HG02973 (cell line): ENCODE measurements at regions not wholly inside any gene's neighbourhood (a gene's known extent, or its start where the extent isn't known, plus 50 kb on each side); places are given as distances from the start of the nearest gene placed in this dataset.

Experiments
- ATAC-seq: cut with Tn5 transposase; IDR thresholded peaks from one replicate; pipeline ENCODE4 v1.9.1; 2021; ENCODE audit warnings: moderate library complexity; ENCODE audit not compliant: unreplicated experiment

DNA sequence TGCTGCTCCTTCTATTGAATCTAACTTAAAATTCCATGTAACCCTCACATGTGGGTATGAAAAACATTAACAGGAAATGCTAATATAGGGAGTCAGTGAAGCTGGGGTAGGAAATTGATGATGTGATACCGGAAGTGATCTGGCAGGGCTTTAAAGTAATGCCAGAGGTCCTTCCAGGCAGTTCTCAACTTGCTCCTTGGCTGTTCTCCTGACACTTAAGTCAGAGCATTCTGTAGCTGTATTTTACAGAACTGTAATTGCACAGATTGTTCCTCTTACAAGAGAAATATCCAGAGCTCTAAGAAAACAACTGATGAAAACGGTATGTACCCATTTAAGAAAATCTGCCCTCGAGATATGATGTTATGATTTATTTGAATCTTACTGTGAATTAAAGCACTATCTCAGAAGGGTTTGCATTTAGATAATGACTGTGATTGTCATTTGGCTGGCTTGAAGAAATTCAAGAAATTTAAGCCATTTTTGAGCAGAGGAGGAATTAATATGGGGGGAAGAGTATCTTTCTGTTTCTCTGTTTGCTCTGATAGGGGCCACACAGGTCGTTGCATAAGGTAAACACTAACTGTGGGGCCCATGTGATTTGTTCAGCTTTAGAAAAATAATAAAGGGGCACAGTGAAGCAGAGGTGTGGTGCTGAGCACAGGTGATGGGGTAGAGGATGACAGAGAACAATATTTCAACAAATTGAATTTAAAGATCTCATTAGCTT lies 88.4 kb downstream of the BBS10 start:
- no peak for ATAC-seq

DNA sequence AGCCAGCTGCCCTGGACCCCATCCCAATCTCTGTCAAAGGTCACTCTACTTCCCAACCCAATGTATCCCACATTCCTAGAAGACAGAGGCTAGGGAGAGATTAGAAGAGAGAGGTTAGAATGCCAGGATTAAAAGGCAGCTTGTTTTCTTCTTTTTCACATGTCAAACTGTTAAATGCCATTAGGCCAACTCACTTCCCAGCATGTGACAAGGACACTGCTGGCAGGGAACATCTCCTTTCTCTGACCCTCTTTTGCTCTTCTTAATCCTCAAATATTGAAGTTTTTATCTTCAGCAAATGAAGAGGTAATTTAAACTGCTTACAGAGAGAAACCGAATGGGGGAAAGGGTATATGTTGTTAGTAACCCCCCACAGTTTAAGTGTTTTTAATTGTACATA lies 89.1 kb downstream of the BBS10 start:
- no peak for ATAC-seq

DNA sequence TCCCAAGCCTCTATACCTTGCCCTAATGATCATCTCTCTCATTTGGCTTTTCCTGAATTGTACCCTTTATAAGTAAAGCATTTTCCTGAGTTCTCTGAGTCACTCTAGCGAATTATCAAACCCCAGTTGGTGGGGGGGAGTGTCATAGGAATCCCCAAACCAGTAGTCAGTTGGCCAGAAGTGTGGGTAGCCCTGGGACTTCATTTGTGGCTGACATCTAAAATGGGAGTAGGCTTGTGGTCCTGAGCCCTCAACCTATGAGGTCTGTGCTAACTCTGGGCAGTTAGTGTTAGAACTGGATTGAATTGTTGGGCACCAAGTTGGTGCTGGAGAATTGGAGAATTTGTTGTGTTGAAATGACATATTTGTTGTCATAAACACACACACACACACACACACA lies 91.3 kb downstream of the BBS10 start:
- ATAC-seq, result no peak

DNA sequence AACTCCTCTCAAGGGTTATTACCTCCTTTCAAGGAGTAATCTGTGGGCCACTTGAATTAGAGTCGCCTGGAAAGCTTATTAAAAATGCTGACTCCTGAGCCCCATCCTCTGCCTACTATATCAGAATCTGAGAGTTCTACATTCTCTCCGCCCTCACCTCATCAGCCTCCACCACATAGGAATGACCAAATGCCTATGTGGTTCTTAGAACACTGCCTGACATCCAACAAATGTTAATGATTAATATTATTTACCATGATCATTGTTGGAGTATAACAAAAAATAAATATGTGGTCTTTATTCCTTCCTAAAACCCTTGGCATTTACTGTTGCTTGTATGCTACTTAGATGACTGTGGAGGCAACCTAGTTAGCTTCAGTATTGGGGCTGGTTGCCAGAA lies 91.9 kb downstream of the BBS10 start:
- no peak for ATAC-seq

DNA sequence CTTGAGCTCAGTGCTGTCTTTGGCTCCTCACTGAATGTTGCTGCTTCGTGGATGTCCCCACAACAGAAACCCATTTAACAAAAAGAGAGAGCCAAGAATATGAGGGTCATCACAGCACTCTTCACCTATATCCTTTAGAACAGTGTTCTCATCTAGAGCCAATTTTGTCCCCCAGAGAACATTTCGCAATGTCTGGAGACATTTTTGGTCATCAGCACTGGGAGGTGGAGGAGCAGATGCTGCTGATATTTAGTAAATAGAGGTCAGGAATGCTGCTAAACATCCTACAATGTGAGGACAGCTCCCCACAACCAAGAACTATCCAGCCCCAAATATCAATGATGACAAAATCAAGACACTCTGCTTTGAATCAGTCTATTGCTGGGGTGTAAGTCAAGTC lies 92.5 kb downstream of the BBS10 start:
- ATAC-seq, result no peak

DNA sequence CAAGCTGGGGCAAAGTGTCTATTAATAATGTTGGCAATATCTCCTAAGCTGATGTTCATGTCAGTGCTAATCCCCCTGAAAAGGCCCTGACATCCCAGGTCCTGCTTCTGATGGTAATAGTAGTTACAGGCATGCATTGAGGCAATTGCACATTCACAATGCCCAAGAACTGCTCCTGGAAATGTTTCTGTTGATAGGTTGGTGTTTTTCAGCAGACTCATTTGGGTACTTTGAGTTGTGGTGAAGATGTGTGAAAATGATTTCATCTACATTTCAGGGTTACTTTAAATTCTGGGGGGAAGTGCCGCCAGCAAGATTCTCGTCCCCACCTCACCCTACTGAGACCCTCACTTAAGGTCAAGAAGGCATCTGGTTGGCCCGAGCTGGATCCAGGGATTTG lies 92.9 kb downstream of the BBS10 start:
- no peak for ATAC-seq

DNA sequence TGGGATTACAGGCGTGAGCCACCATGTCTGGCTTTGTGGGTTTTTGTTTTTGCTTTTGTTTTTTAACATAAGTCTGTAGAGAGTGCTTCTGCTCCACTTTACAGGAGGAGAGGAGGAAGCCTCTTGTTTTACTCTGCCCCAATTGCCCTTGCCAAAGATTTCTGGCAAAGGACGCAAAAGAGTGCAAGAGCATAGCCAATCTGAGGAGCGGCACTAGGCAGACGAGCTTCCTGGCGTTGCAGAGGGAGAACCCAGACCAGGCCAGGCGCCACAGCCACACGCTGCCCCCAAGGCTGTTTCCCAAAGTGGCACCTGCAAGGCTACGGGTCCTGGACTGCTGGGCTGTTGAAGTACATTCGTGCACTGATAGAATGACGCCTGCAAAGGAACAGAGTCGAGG lies 96.2 kb downstream of the BBS10 start:
- ATAC-seq, result no peak

DNA sequence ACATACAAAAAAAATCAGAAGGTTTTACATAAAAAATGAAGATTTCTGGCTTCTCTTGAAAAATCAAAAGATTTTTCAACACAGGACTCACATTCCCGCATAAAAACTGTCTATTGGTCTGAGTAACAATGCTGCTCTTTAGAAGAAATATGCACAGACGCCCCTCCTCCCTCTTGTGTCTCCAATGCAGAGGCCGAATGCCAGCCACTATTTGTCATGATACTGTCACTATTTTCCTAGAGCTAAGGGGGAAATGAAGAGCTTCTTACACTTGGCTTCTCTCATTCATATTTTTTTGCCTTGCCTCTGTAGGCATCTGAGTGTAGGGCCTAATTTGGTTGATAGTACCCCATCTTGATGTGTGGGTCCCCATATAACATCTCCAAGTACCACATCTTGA lies 98.0 kb downstream of the BBS10 start:
- ATAC-seq, result no peak

DNA sequence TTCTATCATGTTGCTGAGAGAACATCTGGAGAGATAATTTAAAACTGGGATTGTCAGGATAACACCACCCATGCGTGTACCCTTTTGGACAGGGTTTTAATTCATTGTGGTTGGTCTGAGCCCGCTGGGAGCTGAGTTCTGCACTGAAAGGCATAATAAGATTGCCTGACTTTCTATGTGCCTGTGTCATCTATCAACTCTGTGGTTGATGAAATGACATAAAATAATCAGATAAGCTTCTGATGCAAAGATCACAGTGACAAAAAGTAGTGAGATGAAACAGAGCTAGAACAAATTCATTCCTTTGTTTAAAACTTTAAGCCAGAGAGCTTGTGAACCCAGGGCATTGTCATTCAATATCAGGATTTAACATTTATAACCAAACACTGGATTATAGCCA lies 98.7 kb downstream of the BBS10 start:
- ATAC-seq, result no peak

DNA sequence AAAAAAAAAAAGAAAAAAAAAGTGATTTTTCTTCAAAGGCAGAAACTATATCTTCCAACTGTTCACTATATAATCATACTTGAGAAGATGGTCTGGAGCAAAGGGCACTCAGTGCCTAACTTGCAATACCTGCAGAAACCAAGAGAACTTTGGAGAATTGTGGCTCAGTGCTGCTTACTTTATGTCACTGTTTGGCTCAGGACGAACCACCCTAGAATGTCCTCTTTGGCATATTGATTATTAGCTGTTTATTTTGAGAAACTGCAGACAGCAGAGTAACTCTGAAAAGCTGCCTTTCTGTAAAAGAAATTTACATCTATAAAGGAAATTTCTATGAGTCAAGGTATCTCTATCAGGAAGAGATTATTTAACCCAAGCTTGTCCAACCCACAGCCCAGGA lies 100.2 kb downstream of the BBS10 start:
- ATAC-seq, result no peak

DNA sequence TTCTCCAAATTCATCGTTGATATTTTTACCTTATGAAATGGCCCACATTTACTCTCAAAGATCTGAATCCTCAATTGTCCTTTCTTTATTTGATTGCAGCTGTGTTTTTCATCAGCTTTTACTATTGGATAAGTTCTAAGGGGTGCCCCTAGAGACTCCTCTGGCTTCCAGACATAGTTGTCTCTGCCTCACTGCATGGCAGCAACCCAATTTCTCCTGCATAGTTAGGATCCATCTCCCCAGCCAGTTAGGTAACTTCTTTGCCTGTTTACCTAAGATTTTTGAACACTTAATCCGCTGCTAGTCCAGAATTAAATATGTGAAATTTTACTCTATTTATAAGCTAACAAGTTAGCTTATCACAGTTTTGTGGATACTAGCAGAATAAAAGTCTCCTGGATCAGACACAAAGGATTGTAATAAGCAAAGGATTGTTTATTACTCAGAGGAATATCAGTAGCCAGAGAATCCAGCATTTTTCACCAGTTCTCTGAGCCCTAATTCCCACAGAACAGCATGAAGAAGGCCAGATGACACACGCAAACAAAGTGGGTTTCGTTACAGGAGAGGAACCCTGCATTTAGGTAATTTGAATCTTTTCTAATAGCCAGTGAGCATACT lies 101.1 kb downstream of the BBS10 start:
- ATAC-seq, result no peak

DNA sequence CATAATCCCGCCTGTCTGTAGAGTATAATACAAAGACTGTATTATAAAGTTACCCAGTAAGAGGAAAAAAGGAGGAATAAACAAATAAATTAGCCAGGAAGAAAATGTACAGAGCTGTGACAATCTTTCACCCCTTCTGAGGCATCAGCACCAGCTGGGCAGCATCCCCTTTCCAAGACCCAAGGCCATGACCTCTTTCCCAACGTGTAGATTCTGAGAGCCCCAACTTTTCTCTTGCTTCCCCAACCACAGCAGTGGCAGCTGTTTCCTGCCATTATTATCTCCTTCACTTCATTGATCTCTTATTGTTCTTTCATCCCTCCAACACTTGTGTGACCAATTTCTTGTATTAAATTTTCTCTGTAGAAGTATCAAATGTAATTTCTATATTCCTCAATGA lies 101.6 kb downstream of the BBS10 start:
- no peak for ATAC-seq

DNA sequence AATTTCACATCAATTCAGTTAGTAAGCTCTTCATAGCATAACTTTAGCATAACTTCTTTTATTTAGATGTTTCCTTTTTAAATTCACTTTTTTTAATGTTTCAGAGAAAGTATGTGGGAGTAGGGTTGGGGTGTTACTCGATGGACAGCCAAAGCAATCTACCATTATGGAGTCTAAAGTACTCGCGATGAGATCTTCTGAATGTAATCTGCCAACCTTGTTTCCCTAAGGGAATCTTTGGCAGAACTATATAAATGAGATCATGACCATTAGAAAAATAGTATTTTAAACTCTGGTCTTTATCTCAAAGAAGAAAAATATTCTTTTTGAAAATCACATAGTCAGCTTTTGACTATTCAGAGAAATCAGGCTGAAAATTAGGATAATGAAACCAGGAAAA lies 103.9 kb downstream of the BBS10 start:
- ATAC-seq, result no peak

DNA sequence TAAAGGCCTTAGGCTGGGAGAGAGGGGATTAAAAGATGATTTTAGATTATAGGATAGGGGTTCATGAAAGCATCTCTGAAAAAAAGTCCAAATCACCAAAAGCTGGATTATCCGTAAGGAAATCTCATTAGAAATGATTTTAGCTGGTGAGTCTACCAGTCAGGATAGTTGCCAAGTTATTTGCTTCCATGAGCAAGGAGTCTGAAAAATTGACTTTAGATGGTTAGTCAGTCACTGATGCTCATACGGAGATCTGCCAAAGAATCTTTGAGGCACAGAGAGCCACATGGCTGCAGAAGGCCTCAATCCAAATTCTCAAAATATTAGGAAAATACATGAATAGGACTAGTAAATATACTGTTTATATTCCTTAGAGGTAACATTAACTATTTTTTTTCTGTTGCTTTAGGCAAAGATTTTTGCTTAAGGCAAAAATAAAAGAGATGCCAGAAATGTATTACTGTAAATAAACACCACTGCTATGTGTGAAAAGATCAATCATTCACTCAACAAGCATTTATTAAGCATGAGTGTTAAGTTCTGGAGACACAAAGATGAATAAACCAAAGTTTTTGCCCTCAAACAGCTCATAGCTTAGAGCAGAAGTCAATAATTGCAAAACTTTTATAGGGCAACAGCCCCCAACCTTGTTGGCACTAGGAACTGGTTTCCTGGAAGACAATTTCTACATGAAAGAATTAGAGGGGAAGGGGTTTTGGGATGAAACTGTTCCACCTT lies 105.2 kb downstream of the BBS10 start:
- no peak for ATAC-seq

DNA sequence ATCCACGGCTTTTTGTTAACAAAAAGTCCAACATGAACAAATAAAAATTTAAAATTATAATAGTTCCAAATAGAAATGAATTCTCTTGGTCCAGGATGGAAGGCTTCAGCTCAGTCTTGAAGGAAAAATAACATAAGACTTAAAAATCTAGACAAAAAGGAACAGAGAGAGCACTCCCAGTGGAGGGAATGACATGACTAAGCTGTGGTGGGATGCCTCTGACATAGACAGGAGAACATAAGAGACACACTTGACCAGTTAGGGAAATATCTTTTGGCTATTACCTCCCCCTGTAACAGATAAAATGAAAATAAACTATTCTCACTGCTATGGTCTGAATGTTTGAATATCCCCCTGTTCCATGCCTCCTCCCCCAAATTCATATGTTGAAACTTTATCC lies 106.8 kb downstream of the BBS10 start:
- ATAC-seq, result no peak

DNA sequence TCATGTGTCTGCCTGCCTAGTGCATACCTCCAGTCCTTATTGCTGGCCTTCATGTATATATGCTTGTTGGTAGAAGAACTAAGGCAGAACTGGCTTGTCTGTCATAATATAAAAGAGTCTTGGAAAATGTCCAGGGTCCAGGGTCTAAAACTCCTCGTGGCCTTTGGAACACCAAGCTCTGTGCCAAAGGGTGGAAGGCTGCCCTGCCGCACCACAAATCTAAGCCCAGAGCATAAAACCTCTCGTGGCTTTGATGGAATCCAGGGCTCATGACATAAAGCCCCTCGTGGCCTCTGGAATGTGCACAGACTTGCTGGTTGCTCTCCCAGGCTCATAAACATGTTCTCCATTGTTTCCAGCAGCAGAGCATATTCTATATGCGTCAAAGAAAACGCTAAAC lies 107.9 kb downstream of the BBS10 start:
- no peak for ATAC-seq

DNA sequence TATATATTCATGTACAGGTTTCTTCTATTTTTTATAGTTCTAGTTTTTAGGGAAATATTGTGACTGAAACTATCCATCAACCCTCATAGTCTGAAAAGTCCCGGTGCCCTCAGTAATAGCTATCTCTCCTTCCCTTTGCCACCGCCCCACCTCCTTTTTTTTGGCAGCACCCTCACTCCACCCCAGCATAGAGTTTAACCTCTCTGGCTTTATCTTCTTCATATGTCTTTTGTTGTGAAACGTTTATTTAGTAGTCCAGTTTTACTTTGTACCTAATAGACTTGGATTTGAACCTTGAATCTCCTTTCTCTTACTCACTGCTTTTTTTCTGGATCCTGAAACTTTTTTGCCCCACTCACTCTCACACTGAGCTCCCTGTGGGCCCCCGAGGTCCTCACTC lies 109.5 kb downstream of the BBS10 start:
- ATAC-seq, result no peak

DNA sequence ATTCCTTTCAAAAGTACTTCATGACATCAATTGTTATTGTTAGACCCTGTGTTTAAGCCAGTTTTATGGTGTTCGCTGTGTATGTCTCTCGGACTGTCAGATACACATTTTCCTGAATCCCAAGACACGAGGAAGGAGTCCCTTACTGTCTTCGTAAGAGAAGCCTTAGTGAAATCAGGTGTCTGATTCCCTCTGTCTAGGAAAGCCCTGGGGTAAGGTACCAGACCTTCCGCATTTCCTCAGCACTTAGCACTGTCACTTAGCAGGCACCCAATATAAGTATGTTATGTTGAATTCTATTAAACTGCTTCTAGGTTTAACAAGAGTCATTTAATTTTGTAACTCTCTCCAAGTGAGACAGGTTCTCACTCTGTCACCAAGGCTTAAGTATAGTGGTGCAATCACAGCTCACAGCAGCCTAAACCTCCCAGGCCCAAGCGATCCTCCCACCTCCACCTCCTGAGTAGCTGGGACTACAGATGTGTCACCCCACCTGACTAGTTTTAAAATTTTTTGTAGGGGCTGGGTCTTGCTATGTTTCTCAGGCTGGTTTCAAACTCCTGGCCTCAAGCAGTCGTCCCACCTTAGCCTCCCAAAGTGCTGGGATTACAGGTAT lies 111.0 kb downstream of the BBS10 start:
- ATAC-seq, result no peak

DNA sequence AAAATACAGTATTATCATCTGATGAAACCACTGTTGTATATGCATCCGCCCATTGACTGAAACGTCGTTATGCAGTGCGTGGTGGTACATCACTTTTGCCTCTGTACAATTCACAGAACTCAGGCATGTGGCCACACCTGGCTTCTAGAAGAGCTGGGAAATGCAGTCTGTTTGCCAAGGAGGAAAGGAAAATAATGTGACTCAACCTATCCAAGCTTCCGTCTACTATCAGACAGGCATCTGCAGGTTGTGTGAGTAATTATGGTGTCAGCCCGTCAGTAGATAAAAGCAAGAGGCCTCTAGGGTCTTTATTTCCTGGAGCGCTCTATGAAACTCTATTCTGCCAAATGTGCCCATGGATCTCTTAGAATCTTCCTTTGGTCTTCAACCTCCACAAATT lies 111.6 kb downstream of the BBS10 start:
- ATAC-seq, result no peak

DNA sequence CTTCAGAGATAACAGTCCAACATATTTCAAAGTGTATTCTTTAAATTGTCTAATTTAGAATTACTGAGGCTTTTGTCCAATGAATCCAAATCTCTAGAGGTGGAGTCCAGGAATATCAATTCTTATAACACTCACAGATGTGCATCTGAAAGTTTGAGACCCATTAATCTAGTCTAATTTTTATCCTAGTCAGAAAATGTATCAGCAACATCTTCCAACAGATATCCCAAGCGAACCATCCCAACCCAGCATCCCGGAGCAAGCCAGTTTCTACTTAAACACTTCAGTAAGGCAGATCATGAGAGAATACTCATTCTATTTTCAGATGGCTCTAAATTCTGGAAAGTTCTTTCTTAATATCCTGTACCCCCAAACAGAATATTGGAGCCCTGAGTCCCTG lies 113.5 kb downstream of the BBS10 start:
- ATAC-seq, result no peak

DNA sequence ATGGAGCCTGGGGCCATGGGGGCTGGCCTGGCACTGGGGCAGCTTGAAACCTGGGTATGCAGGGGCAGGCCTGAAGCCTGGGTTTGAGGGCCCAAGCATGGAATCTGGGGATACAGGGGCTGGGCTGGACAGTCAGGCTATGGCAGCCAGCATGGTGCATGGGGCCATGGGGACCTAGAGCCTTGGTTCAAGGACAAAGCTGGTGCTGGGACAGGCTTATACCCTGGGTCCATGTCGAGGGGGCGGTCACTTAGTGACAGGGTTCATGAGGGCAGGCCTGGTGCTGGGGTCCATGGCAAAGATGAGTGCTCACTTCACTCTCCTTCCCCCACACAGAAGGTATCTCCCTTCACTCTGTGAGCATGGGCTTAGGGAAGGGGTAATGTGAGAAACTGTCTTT lies 116.2 kb downstream of the BBS10 start:
- no peak for ATAC-seq

DNA sequence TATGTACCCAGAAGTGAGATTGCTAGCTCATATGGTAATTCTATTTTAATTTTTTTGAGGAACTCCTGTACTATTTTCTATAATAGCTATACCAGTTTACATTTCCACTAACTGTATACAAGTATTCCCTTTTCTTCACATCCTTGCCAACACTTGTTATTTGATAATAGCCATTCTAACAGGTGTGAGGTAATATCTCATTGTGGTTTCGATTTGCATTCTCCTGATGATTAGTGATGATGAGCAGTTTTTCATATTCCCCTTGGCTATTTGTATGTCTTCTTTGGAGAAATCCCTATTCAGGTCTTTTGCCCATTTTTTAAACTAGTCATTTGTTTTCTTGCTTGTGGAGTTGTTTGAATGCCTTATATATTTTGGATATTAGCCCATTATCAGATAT lies 121.3 kb downstream of the BBS10 start:
- ATAC-seq, result no peak
